ENCODE measurements at regions not wholly inside any gene's neighbourhood (a gene's known extent, or its start where the extent isn't known, plus 50 kb on each side); places are given as distances from the start of the nearest gene placed in this dataset.
A peak's percentile ranks its signal among the peaks of the same experiment; 100 is the strongest.

DNA sequence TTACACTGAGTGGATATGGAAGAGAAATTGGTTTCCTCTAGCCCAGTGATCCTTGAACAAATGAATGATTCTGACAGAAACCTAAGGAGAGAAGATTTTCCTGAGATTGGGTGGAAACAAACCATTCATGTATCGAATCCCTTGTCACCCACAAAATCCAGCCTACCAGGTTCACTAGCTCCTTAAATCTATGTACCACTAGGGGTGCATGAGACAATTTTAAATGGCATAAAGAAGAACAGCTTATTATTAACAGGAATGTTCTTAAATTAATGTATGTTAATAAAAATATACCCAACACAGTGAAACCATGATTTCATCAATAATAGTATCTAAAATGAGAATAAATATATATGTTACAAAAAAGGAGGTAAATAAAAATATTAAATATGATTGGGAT, 118.4 kb upstream of the LNX1 start:
- H3K4me1 ChIP-seq (ENCODE audit: control insufficient read depth in 1 of 2, insufficient read depth in 2 of 2, low read depth in 1 of 2, low read length in 1 of 2), result peaks cover 15 to 16% of the 10 kb centered on the region in 2 experiments
- TF ChIP-seq, protein P1, sequence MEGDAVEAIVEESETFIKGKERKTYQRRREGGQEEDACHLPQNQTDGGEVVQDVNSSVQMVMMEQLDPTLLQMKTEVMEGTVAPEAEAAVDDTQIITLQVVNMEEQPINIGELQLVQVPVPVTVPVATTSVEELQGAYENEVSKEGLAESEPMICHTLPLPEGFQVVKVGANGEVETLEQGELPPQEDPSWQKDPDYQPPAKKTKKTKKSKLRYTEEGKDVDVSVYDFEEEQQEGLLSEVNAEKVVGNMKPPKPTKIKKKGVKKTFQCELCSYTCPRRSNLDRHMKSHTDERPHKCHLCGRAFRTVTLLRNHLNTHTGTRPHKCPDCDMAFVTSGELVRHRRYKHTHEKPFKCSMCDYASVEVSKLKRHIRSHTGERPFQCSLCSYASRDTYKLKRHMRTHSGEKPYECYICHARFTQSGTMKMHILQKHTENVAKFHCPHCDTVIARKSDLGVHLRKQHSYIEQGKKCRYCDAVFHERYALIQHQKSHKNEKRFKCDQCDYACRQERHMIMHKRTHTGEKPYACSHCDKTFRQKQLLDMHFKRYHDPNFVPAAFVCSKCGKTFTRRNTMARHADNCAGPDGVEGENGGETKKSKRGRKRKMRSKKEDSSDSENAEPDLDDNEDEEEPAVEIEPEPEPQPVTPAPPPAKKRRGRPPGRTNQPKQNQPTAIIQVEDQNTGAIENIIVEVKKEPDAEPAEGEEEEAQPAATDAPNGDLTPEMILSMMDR (IDR thresholded peaks at IDR 0.05), result peak; percentile 45
- TF ChIP-seq, protein P2, sequence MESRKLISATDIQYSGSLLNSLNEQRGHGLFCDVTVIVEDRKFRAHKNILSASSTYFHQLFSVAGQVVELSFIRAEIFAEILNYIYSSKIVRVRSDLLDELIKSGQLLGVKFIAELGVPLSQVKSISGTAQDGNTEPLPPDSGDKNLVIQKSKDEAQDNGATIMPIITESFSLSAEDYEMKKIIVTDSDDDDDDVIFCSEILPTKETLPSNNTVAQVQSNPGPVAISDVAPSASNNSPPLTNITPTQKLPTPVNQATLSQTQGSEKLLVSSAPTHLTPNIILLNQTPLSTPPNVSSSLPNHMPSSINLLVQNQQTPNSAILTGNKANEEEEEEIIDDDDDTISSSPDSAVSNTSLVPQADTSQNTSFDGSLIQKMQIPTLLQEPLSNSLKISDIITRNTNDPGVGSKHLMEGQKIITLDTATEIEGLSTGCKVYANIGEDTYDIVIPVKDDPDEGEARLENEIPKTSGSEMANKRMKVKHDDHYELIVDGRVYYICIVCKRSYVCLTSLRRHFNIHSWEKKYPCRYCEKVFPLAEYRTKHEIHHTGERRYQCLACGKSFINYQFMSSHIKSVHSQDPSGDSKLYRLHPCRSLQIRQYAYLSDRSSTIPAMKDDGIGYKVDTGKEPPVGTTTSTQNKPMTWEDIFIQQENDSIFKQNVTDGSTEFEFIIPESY (IDR thresholded peaks at IDR 0.05; ENCODE audit: borderline replicate concordance, low read depth), result no peak
- H4K20me1 ChIP-seq (ENCODE audit: insufficient read depth), result no peaks in the 10 kb centered on the region
- no peak overlapping the region for H3K9ac ChIP-seq
- H3K36me3 ChIP-seq (replicated peaks in 1 of 2; ENCODE audit: control insufficient read depth in 1 of 2, insufficient read depth in 2 of 2, low read length in 1 of 2), result no peaks in the 10 kb centered on the region
- DNase-seq, result no peak
- no peaks in the 10 kb centered on the region for H3K79me2 ChIP-seq (ENCODE audit: insufficient read depth)
- H3K27me3 ChIP-seq (ENCODE audit: insufficient read depth), result no peaks in the 10 kb centered on the region
- H3F3A ChIP-seq (replicated peaks; ENCODE audit: insufficient read depth), result peaks cover 13% of the 10 kb centered on the region
- no peak overlapping the region for H3K4me2 ChIP-seq
- no peak overlapping the region for H3K4me3 ChIP-seq (ENCODE audit: low read depth in 2 of 2, low read length in 1 of 2)
- POLR2A ChIA-PET, result no interaction called here
- no peaks in the 10 kb centered on the region for H3K9me3 ChIP-seq
- no peak overlapping the region for H3K27ac ChIP-seq (ENCODE audit: low read depth in 2 of 2, low read length in 1 of 2)
- no peaks in the 10 kb centered on the region for H3K9me2 ChIP-seq
- WGBS (ENCODE audit: low lambda C conversion rate), result 93% methylated on average over 1 of the region's 1 CpG
- CTCF ChIA-PET, result interaction anchor here (1.0 to 2.3 kb wide), 4 partner anchors 171 to 524 kb away, joined by 3 to 7 read pairs (median 4); no protein-coding TSS in a partner anchor
- H2AFZ ChIP-seq (ENCODE audit: low read depth), result no peak overlapping the region

DNA sequence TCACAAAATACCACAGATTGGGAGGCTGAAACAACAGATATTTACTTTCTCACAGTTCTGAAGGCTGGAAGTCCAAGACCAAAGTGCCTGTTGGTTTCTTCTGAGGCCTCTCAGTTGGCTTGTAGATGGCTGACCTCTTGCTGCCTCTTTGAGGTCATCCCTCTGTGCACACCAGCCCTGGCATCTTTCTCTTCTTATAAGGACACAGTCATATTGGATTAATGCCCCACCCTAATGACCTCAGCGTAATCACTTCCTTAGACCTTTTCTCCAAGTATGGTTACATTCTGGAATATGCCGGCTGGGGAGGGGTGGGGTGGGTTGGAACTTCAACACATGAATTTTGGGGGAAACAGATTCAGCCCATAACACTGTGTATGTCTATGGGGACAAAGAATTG, 116.2 kb upstream of the LNX1 start:
- no peaks in the 10 kb centered on the region for H3K27me3 ChIP-seq (ENCODE audit: insufficient read depth)
- peaks cover 10% of the 10 kb centered on the region for H3F3A ChIP-seq (replicated peaks; ENCODE audit: insufficient read depth)
- H3K4me1 ChIP-seq (ENCODE audit: control insufficient read depth in 1 of 2, insufficient read depth in 2 of 2, low read depth in 1 of 2, low read length in 1 of 2), result peaks cover 24 to 27% of the 10 kb centered on the region in 2 experiments
- H4K20me1 ChIP-seq (ENCODE audit: insufficient read depth), result no peaks in the 10 kb centered on the region
- no peak overlapping the region for H3K4me3 ChIP-seq (ENCODE audit: low read depth in 2 of 2, low read length in 1 of 2)
- no peak for DNase-seq
- H3K9ac ChIP-seq, result no peak overlapping the region
- H2AFZ ChIP-seq (ENCODE audit: low read depth), result no peak overlapping the region
- H3K36me3 ChIP-seq (replicated peaks in 1 of 2; ENCODE audit: control insufficient read depth in 1 of 2, insufficient read depth in 2 of 2, low read length in 1 of 2), result no peaks in the 10 kb centered on the region
- 98% methylated on average over 2 of the region's 2 CpGs for WGBS (ENCODE audit: low lambda C conversion rate)
- H3K79me2 ChIP-seq (ENCODE audit: insufficient read depth), result no peaks in the 10 kb centered on the region
- POLR2A ChIA-PET, result no interaction called here
- H3K9me3 ChIP-seq, result no peaks in the 10 kb centered on the region
- CTCF ChIA-PET, result interaction anchor here (0.6 to 1.8 kb wide), 10 partner anchors 38 to 692 kb away, joined by 3 to 9 read pairs (median 4); no protein-coding TSS in a partner anchor
- H3K4me2 ChIP-seq, result no peak overlapping the region
- H3K27ac ChIP-seq (ENCODE audit: low read depth in 2 of 2, low read length in 1 of 2), result no peak overlapping the region
- H3K9me2 ChIP-seq, result no peaks in the 10 kb centered on the region
- no peak for TF ChIP-seq CHD2 (IDR thresholded peaks at IDR 0.05; ENCODE audit: low read length, partially characterized antibody)
- no peak for TF ChIP-seq TCF12 (IDR thresholded peaks at IDR 0.05)
- TF ChIP-seq POLR2AphosphoS5 (IDR thresholded peaks at IDR 0.05; ENCODE audit: low read depth, low read length), result no peak
- no peak for TF ChIP-seq EP300 (IDR thresholded peaks at IDR 0.05; ENCODE audit: borderline replicate concordance in 1 of 2, low read depth in 1 of 2, low read length in 1 of 2)
- no peak for TF ChIP-seq MXI1 (IDR thresholded peaks at IDR 0.05; ENCODE audit: low read depth, low read length)
- no peak for TF ChIP-seq TEAD4 (IDR thresholded peaks at IDR 0.05; ENCODE audit: borderline replicate concordance, insufficient read depth)
- TF ChIP-seq, protein P3, sequence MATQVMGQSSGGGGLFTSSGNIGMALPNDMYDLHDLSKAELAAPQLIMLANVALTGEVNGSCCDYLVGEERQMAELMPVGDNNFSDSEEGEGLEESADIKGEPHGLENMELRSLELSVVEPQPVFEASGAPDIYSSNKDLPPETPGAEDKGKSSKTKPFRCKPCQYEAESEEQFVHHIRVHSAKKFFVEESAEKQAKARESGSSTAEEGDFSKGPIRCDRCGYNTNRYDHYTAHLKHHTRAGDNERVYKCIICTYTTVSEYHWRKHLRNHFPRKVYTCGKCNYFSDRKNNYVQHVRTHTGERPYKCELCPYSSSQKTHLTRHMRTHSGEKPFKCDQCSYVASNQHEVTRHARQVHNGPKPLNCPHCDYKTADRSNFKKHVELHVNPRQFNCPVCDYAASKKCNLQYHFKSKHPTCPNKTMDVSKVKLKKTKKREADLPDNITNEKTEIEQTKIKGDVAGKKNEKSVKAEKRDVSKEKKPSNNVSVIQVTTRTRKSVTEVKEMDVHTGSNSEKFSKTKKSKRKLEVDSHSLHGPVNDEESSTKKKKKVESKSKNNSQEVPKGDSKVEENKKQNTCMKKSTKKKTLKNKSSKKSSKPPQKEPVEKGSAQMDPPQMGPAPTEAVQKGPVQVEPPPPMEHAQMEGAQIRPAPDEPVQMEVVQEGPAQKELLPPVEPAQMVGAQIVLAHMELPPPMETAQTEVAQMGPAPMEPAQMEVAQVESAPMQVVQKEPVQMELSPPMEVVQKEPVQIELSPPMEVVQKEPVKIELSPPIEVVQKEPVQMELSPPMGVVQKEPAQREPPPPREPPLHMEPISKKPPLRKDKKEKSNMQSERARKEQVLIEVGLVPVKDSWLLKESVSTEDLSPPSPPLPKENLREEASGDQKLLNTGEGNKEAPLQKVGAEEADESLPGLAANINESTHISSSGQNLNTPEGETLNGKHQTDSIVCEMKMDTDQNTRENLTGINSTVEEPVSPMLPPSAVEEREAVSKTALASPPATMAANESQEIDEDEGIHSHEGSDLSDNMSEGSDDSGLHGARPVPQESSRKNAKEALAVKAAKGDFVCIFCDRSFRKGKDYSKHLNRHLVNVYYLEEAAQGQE (IDR thresholded peaks at IDR 0.05; ENCODE audit: low read depth, low read length), result no peak
- TF ChIP-seq EZH2phosphoT487 (IDR thresholded peaks at IDR 0.05; ENCODE audit: borderline replicate concordance, low read depth), result no peak
- TF ChIP-seq NFIC (IDR thresholded peaks at IDR 0.05; ENCODE audit: borderline replicate concordance), result no peak
- TF ChIP-seq, protein P4, sequence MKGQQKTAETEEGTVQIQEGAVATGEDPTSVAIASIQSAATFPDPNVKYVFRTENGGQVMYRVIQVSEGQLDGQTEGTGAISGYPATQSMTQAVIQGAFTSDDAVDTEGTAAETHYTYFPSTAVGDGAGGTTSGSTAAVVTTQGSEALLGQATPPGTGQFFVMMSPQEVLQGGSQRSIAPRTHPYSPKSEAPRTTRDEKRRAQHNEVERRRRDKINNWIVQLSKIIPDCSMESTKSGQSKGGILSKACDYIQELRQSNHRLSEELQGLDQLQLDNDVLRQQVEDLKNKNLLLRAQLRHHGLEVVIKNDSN (IDR thresholded peaks at IDR 0.05; ENCODE audit: borderline replicate concordance, low read depth), result no peak
- TF ChIP-seq, protein P1 (IDR thresholded peaks at IDR 0.05), result no peak
